ENCODE measurements at regions not wholly inside any gene's neighbourhood (a gene's known extent, or its start where the extent isn't known, plus 50 kb on each side); places are given as distances from the start of the nearest gene placed in this dataset.

DNA sequence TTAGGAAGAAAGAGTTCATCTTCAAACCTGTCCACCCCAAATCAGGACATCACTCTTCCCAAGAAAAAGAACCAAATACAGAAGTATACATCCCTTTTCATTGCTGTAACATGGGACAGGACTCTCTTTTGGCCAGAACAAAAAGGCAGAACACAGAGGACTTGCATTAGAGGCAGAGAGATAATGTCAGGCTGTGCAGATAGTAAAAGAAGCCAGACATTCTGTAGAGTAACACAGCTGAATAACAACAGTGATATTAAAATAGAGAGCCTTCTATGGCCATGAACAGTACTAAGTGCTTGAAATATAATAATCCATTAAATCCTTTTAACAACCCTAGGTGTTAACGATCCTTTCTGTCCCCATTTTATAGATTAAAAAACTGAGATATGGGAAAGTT is 437.2 kb downstream of the NFIB start:
- Histone ChIP-seq H3K36me3 (ENCODE audit: insufficient read depth in 1 of 2, low read depth in 1 of 2) (no peaks in the 10 kb centered on the region), H3K27me3 (ENCODE audit: insufficient read depth in 3 of 3, low read length in 2 of 3) (no peaks in the 10 kb centered on the region), H3K4me1 (no peaks in the 10 kb centered on the region), H3K4me3 (no peak overlapping the region), H3K27ac (no peak overlapping the region), H3K9me3 (peaks cover 3% of the 10 kb centered on the region)
- TF ChIP-seq, protein P1, sequence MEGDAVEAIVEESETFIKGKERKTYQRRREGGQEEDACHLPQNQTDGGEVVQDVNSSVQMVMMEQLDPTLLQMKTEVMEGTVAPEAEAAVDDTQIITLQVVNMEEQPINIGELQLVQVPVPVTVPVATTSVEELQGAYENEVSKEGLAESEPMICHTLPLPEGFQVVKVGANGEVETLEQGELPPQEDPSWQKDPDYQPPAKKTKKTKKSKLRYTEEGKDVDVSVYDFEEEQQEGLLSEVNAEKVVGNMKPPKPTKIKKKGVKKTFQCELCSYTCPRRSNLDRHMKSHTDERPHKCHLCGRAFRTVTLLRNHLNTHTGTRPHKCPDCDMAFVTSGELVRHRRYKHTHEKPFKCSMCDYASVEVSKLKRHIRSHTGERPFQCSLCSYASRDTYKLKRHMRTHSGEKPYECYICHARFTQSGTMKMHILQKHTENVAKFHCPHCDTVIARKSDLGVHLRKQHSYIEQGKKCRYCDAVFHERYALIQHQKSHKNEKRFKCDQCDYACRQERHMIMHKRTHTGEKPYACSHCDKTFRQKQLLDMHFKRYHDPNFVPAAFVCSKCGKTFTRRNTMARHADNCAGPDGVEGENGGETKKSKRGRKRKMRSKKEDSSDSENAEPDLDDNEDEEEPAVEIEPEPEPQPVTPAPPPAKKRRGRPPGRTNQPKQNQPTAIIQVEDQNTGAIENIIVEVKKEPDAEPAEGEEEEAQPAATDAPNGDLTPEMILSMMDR (IDR thresholded peaks at IDR 0.05), result no peak
- no peak for ATAC-seq
- no peak for DNase-seq
- intact Hi-C loops (cut with DNase I), result no loop called here
- 85 to 100% (median 94%) methylated on average over 1 of the region's 1 CpG for WGBS, 3 donors

DNA sequence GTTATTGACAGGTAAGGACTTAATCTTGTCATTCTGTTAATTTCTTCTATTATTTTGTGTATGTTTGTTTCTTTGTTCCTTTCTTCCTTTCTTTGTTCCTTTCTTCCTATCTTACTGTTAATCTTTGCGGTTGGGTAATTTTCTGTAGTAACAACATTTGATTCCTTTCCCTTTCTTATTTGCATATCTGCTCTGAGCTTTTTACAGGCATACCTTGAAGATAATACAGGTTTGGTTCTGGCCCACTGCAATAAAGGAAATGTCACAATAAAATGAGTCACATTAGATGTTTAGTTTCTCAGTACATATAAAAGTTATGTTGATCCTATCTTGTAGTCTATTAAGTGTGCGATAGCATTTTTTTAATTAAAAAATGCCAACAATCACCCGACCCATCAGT is 440.7 kb downstream of the NFIB start:
- Histone ChIP-seq H3K4me1 (no peaks in the 10 kb centered on the region), H3K9me3 (peaks cover 3% of the 10 kb centered on the region), H3K4me3 (no peak overlapping the region), H3K27me3 (ENCODE audit: insufficient read depth in 3 of 3, low read length in 2 of 3) (no peaks in the 10 kb centered on the region), H3K27ac (no peak overlapping the region), H3K36me3 (ENCODE audit: insufficient read depth in 1 of 2, low read depth in 1 of 2) (no peaks in the 10 kb centered on the region)
- no peak for ATAC-seq
- TF ChIP-seq, protein P1 (IDR thresholded peaks at IDR 0.05), result no peak
- DNase-seq, result no peak
- intact Hi-C loops (cut with DNase I), result no loop called here
- 91 to 100% (median 96%) methylated on average over 3 of the region's 3 CpGs for WGBS, 3 donors

DNA sequence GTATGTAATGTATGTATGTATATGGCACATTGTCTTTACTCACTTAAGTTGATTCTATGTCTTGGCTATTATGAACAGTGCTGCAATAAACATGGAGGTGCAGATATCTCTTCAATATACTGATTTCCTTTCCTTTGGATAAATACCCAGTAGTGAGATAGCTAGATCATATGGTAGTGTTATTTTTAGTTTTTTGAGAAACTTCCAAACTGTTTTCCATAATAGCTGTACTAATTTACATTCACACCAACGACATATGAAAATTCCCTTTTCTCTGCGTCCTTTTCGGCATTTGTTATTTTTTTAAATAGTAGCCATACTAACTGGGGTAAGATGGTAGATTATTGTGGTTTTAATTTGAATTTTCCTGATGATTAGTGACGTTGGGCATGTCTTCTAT is 445.6 kb downstream of the NFIB start:
- DNase-seq (no peak), ATAC-seq (no peak)
- TF ChIP-seq, protein P1 (IDR thresholded peaks at IDR 0.05), result no peak
- intact Hi-C loops (cut with DNase I), result loop anchor here in 1 of 2 donors (5.0 kb wide), 1 partner anchor 34 kb away; no protein-coding TSS in a partner anchor
- Histone ChIP-seq H3K27me3 (ENCODE audit: insufficient read depth in 3 of 3, low read length in 2 of 3) (no peaks in the 10 kb centered on the region), H3K36me3 (ENCODE audit: insufficient read depth in 1 of 2, low read depth in 1 of 2) (no peaks in the 10 kb centered on the region), H3K27ac (no peak overlapping the region), H3K4me3 (no peak overlapping the region), H3K9me3 (no peaks in the 10 kb centered on the region), H3K4me1 (peaks cover 7% of the 10 kb centered on the region)
- WGBS, 3 donors, result 87 to 89% (median 89%) methylated on average over 4 of the region's 4 CpGs

DNA sequence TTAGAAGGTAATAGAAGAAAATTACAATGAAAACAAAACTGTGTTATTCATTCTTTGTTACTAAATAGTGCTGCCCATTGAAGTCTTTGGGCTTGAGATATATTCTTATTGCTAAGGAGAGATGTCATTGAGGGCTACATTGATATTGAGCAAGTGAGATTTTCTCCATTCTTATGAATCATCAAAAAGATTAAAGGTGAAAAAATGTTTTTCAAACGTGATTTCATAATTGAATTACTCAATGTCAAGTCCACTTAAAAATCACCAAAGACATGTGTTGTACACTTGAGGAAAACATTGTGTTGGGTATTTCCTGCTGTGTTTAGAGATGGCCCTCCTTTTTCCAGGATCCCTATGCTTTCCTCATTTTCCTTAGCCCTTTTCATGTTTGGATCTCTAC is 448.1 kb downstream of the NFIB start:
- Histone ChIP-seq H3K4me1 (peaks cover 9% of the 10 kb centered on the region), H3K27me3 (ENCODE audit: insufficient read depth in 3 of 3, low read length in 2 of 3) (no peaks in the 10 kb centered on the region), H3K4me3 (no peak overlapping the region), H3K9me3 (no peaks in the 10 kb centered on the region), H3K36me3 (ENCODE audit: insufficient read depth in 1 of 2, low read depth in 1 of 2) (no peaks in the 10 kb centered on the region), H3K27ac (no peak overlapping the region)
- DNase-seq (no peak), ATAC-seq (no peak)
- intact Hi-C loops (cut with DNase I), result loop anchor here in 1 of 2 donors (5.0 kb wide), 1 partner anchor 36 kb away; no protein-coding TSS in a partner anchor
- 46 to 60% (median 48%) methylated on average over 1 of the region's 1 CpG for WGBS, 3 donors
- TF ChIP-seq, protein P1 (IDR thresholded peaks at IDR 0.05), result no peak

DNA sequence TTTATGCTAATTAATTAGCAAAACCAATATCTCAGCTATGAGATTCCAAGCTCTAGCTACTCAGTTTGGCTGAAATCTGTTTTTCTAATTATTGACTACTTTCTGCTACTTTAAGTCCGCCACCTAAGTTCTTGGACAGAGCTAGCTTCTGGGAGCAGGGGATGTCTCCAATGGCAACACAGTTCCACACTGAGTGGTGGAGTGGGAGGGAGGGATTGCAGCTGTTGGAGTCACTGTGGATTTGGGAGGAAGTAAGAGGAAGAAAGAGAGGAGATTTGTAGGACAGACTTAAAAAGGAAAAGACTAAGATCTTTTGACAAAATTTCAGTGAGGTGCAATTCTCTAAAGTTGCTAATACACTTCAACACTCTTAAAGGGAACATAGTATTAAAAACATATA is 450.8 kb downstream of the NFIB start:
- peak; percentile 61 to 83 (median 74) for ATAC-seq
- Histone ChIP-seq H3K4me1 (peaks cover 9% of the 10 kb centered on the region), H3K36me3 (ENCODE audit: insufficient read depth in 1 of 2, low read depth in 1 of 2) (no peaks in the 10 kb centered on the region), H3K9me3 (no peaks in the 10 kb centered on the region), H3K4me3 (no peak overlapping the region), H3K27me3 (ENCODE audit: insufficient read depth in 3 of 3, low read length in 2 of 3) (no peaks in the 10 kb centered on the region), H3K27ac (no peak overlapping the region)
- DNase-seq, result peak; percentile 46 to 66
- intact Hi-C loops (cut with DNase I), result no loop called here
- TF ChIP-seq, protein P1 (IDR thresholded peaks at IDR 0.05), result no peak
- 44 to 58% (median 58%) methylated on average over 1 of the region's 1 CpG for WGBS, 3 donors
